OCI-LY1 (cell line): ENCODE measurements at regions not wholly inside any gene's neighbourhood (a gene's known extent, or its start where the extent isn't known, plus 50 kb on each side); places are given as distances from the start of the nearest gene placed in this dataset.

ENCODE experiments used
- H2AFZ ChIP-seq: fragments of 200-600 bp; sonication (generic), shearing (Covaris generic); 2 replicates; pipeline ENCODE4 v1.6.0; 2014; ENCODE audit warnings: antibody characterized with exemption, mild to moderate bottlenecking, low read length
- H3F3A ChIP-seq: fragments of 200-600 bp; sonication (generic), shearing (Covaris generic); 2 replicates; pipeline ENCODE4 v1.6.0; 2014; ENCODE audit warnings: mild to moderate bottlenecking, antibody characterized with exemption, low read length, moderate library complexity; ENCODE audit not compliant: insufficient read depth
- H3K27ac ChIP-seq: fragments of 200-600 bp; sonication (generic); 2 replicates; pipeline ENCODE4 v1.5.1; 2014; ENCODE audit warnings: low read length, mixed run types, mild to moderate bottlenecking, low read depth; ENCODE audit not compliant: poor library complexity, severe bottlenecking
- H3K27me3 ChIP-seq: fragments of 200-600 bp; sonication (generic); 2 replicates; pipeline ENCODE4 v1.6.0; 2014; ENCODE audit warnings: antibody characterized with exemption, mild to moderate bottlenecking, low read length, moderate library complexity; ENCODE audit not compliant: insufficient read depth
- H3K36me3 ChIP-seq: fragments of 200-600 bp; sonication (generic); 2 replicates; pipeline ENCODE4 v1.6.1; 2014; ENCODE audit warnings: mild to moderate bottlenecking, antibody characterized with exemption, low read length, moderate library complexity, mixed read lengths; ENCODE audit not compliant: insufficient read depth
- H3K4me1 ChIP-seq: fragments of 200-600 bp; sonication (generic); 2 replicates; pipeline ENCODE4 v1.5.1; 2014; ENCODE audit warnings: mild to moderate bottlenecking, low read length, moderate library complexity; ENCODE audit not compliant: insufficient read depth, severe bottlenecking
- H3K4me2 ChIP-seq: fragments of 200-600 bp; sonication (generic), shearing (Covaris generic); 2 replicates; pipeline ENCODE4 v1.6.1; 2014; ENCODE audit warnings: low read length
- H3K4me3 ChIP-seq: fragments of 200-600 bp; sonication (generic); 2 replicates; pipeline ENCODE4 v1.5.1; 2014; ENCODE audit warnings: low read length, low read depth, mild to moderate bottlenecking, mixed read lengths; ENCODE audit not compliant: poor library complexity, severe bottlenecking
- H3K79me2 ChIP-seq: fragments of 200-600 bp; shearing (Covaris generic); 2 replicates; pipeline ENCODE4 v1.6.1; 2016; ENCODE audit warnings: mixed run types, low read length, mixed read lengths; ENCODE audit not compliant: insufficient read depth
- H3K9ac ChIP-seq: fragments of 200-600 bp; sonication (generic), shearing (Covaris generic); 2 replicates; pipeline ENCODE4 v1.6.1; 2014; ENCODE audit warnings: mild to moderate bottlenecking, low read length, mixed read lengths
- H3K9me2 ChIP-seq: fragments of 200-600 bp; sonication (generic), shearing (Covaris generic); 2 replicates; pipeline ENCODE4 v1.6.1; 2014; ENCODE audit warnings: low read depth, mild to moderate bottlenecking, low read length, mixed read lengths
- H3K9me3 ChIP-seq: fragments of 200-600 bp; shearing (Covaris generic); 2 replicates; pipeline ENCODE4 v1.6.1; 2014; ENCODE audit warnings: low read length, mixed read lengths
- H4K20me1 ChIP-seq: fragments of 200-600 bp; sonication (generic), shearing (Covaris generic); 2 replicates; pipeline ENCODE4 v1.6.0; 2016; ENCODE audit warnings: mild to moderate bottlenecking, low read length; ENCODE audit not compliant: insufficient read depth
- EZH2 ChIP-seq: fragments of 200-600 bp; sonication (generic), shearing (Covaris generic); IDR thresholded peaks from 2 replicates; pipeline ENCODE4 v1.8.0; 2017; ENCODE audit warnings: borderline replicate concordance, mixed run types, mild to moderate bottlenecking, antibody characterized with exemption, low read length, moderate library complexity, mixed read lengths
- TF ChIP-seq, protein P1 (sequence below): fragments of 200-600 bp; sonication (generic), shearing (Covaris generic); IDR thresholded peaks from 2 replicates; pipeline ENCODE4 v1.5.1; 2017; ENCODE audit warnings: mild to moderate bottlenecking, antibody characterized with exemption, low read length, moderate library complexity, mixed read lengths

GRCh38 chr10:2858452-2858851 is 208.9 kb upstream of the PFKP start:
- Histone ChIP-seq H2AFZ (no peak overlapping the region), H4K20me1 (no peaks in the 10 kb centered on the region), H3K9ac (no peak overlapping the region), H3F3A (no peaks in the 10 kb centered on the region), H3K27ac (no peak overlapping the region), H3K4me1 (no peaks in the 10 kb centered on the region), H3K27me3 (no peaks in the 10 kb centered on the region), H3K4me3 (no peak overlapping the region), H3K9me2 (no peaks in the 10 kb centered on the region), H3K79me2 (no peaks in the 10 kb centered on the region), H3K9me3 (no peaks in the 10 kb centered on the region), H3K36me3 (no peaks in the 10 kb centered on the region), H3K4me2 (no peak overlapping the region)
- no peak for TF ChIP-seq EZH2
- TF ChIP-seq, protein P1, sequence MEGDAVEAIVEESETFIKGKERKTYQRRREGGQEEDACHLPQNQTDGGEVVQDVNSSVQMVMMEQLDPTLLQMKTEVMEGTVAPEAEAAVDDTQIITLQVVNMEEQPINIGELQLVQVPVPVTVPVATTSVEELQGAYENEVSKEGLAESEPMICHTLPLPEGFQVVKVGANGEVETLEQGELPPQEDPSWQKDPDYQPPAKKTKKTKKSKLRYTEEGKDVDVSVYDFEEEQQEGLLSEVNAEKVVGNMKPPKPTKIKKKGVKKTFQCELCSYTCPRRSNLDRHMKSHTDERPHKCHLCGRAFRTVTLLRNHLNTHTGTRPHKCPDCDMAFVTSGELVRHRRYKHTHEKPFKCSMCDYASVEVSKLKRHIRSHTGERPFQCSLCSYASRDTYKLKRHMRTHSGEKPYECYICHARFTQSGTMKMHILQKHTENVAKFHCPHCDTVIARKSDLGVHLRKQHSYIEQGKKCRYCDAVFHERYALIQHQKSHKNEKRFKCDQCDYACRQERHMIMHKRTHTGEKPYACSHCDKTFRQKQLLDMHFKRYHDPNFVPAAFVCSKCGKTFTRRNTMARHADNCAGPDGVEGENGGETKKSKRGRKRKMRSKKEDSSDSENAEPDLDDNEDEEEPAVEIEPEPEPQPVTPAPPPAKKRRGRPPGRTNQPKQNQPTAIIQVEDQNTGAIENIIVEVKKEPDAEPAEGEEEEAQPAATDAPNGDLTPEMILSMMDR, result no peak

- Histone ChIP-seq H3K4me1 (no peaks in the 10 kb centered on the region), H3F3A (no peaks in the 10 kb centered on the region), H3K27me3 (no peaks in the 10 kb centered on the region), H3K4me3 (no peak overlapping the region), H4K20me1 (no peaks in the 10 kb centered on the region), H3K9me3 (no peaks in the 10 kb centered on the region), H3K9ac (no peak overlapping the region), H3K27ac (no peak overlapping the region), H3K79me2 (no peaks in the 10 kb centered on the region), H2AFZ (no peak overlapping the region), H3K9me2 (no peaks in the 10 kb centered on the region), H3K36me3 (no peaks in the 10 kb centered on the region), H3K4me2 (no peak overlapping the region)
- TF ChIP-seq, protein P1, result no peak
- no peak for TF ChIP-seq EZH2
These were observed 210.8 kb upstream of the PFKP start for GRCh38 chr10:2856598-2856997.

GRCh38 chr10:2852574-2853323 is 214.6 kb upstream of the PFKP start:
- no peaks in the 10 kb centered on the region for H4K20me1 ChIP-seq
- no peaks in the 10 kb centered on the region for H3K9me3 ChIP-seq
- H3K9ac ChIP-seq, result no peak overlapping the region
- no peak overlapping the region for H3K4me2 ChIP-seq
- H3K36me3 ChIP-seq, result no peaks in the 10 kb centered on the region
- H2AFZ ChIP-seq, result no peak overlapping the region
- TF ChIP-seq, protein P1, result no peak
- TF ChIP-seq EZH2, result no peak
- H3K27me3 ChIP-seq, result no peaks in the 10 kb centered on the region
- H3F3A ChIP-seq, result no peaks in the 10 kb centered on the region
- H3K9me2 ChIP-seq, result no peaks in the 10 kb centered on the region
- no peak overlapping the region for H3K27ac ChIP-seq
- H3K79me2 ChIP-seq, result no peaks in the 10 kb centered on the region
- H3K4me3 ChIP-seq, result no peak overlapping the region
- H3K4me1 ChIP-seq, result no peaks in the 10 kb centered on the region
